Naive thymus-derived CD4-positive, alpha-beta T cell (primary cell): ENCODE measurements at regions not wholly inside any gene's neighbourhood (a gene's known extent, or its start where the extent isn't known, plus 50 kb on each side); places are given as distances from the start of the nearest gene placed in this dataset.

Source experiments
- ATAC-seq: fragments of 150-1000 bp; cut with Tn5 transposase; 2 replicates; pipeline ENCODE4 v1.10.0; 2021; ENCODE audit warnings: mild to moderate bottlenecking, moderate library complexity
- CTCF ChIA-PET: fragments of 350-600 bp; sonication (Branson Sonifier 250); formaldehyde crosslinking; loops from one replicate; lab custom pipeline; 2021; ENCODE audit warnings: antibody characterized with exemption; lab: Charles Lee
- POLR2A ChIA-PET: fragments of 350-600 bp; sonication (Branson Sonifier 250); formaldehyde crosslinking; loops from one replicate; lab custom pipeline; 2021; ENCODE audit warnings: antibody characterized with exemption, inconsistent platforms; lab: Charles Lee
- DNase-seq, 9 donors: peaks; one replicate each; pipeline versions ENCODE4 v3.0.0 to v3.0.0-alpha.2; 2020 to 2022; ENCODE audit warnings: mixed read lengths in 1 of 9
- H3K27ac ChIP-seq: one replicate; pipeline ENCODE4 v1.7.0; 2013; ENCODE audit warnings: mild to moderate bottlenecking, low read depth, low read length, moderate library complexity
- H3K27me3 ChIP-seq, 2 donors: one replicate each; pipeline ENCODE4 v1.7.0; 2013; ENCODE audit warnings: low read length in 2 of 2, mild to moderate bottlenecking in 2 of 2, moderate library complexity in 2 of 2; ENCODE audit not compliant: control insufficient read depth in 2 of 2, insufficient read depth in 2 of 2
- H3K36me3 ChIP-seq, 3 experiments: 1 replicate in 2 of 3; 2 replicates in 1 of 3; pipeline ENCODE4 v1.7.0; 2013; ENCODE audit warnings: low read length in 3 of 3, mild to moderate bottlenecking in 3 of 3, moderate library complexity in 1 of 3; ENCODE audit not compliant: insufficient read depth in 3 of 3, control insufficient read depth in 2 of 3
- H3K4me1 ChIP-seq, 2 donors: one replicate each; pipeline ENCODE4 v1.7.0; 2013; ENCODE audit warnings: low read length in 2 of 2, mild to moderate bottlenecking in 2 of 2, moderate library complexity in 1 of 2; ENCODE audit not compliant: control insufficient read depth in 2 of 2, insufficient read depth in 2 of 2
- H3K4me3 ChIP-seq: 2 replicates; pipeline ENCODE4 v1.7.0; 2013; ENCODE audit warnings: mild to moderate bottlenecking, low read length
- H3K9me3 ChIP-seq, 3 experiments: 1 replicate in 2 of 3; 2 replicates in 1 of 3; pipeline ENCODE4 v1.7.0; 2013; ENCODE audit warnings: low read length in 3 of 3; ENCODE audit not compliant: control insufficient read depth in 2 of 3
- H3K27ac Mint-ChIP-seq, 9 donors: one replicate each; pipeline ENCODE4 v1.8.0; 2020 to 2022; ENCODE audit warnings: mixed read lengths in 9 of 9, mild to moderate bottlenecking in 8 of 9, moderate library complexity in 5 of 9, inconsistent platforms in 2 of 9
- H3K27me3 Mint-ChIP-seq, 5 donors: one replicate each; pipeline ENCODE4 v1.8.0; 2021 to 2022; ENCODE audit warnings: mixed read lengths in 5 of 5, mild to moderate bottlenecking in 1 of 5
- H3K36me3 Mint-ChIP-seq, 5 donors: one replicate each; pipeline ENCODE4 v1.8.0; 2020 to 2022; ENCODE audit warnings: mixed read lengths in 5 of 5, mild to moderate bottlenecking in 3 of 5, inconsistent platforms in 1 of 5
- H3K4me1 Mint-ChIP-seq, 7 donors: one replicate each; pipeline ENCODE4 v1.8.0; 2020 to 2022; ENCODE audit warnings: mixed read lengths in 7 of 7, mild to moderate bottlenecking in 3 of 7, inconsistent platforms in 1 of 7
- H3K4me3 Mint-ChIP-seq, 10 donors: one replicate each; pipeline ENCODE4 v1.8.0; 2020 to 2022; ENCODE audit warnings: mild to moderate bottlenecking in 10 of 10, mixed read lengths in 10 of 10, moderate library complexity in 6 of 10, inconsistent platforms in 2 of 10
- H3K9me3 Mint-ChIP-seq, 11 donors: one replicate each; pipeline ENCODE4 v1.8.0; 2020 to 2022; ENCODE audit warnings: mixed read lengths in 11 of 11, mild to moderate bottlenecking in 4 of 11, inconsistent platforms in 1 of 11, moderate library complexity in 1 of 11
- intact Hi-C, 2 donors: fragments of 100-400 bp; cut with micrococcal nuclease; formaldehyde crosslinking; loops; one replicate each; pipeline ENCODE4 v1.15.1; 2023

- Mint-ChIP-seq H3K27me3 (peaks cover 10 to 25% (median 24%) of the 10 kb centered on the region in 5 donors), H3K36me3 (no peaks in the 10 kb centered on the region), H3K4me1 (peaks cover 0 to 10% (median 7%) of the 10 kb centered on the region in 7 donors), H3K27ac (no peak overlapping the region), H3K9me3 (peaks cover 0 to 4% (median 0%) of the 10 kb centered on the region in 11 donors), H3K4me3 (no peak overlapping the region)
- no peaks in the 10 kb centered on the region for H3K27me3 ChIP-seq
- DNase-seq = no peak
- intact Hi-C loops = no loop called here
- no peak for ATAC-seq
- H3K27ac ChIP-seq = no peak overlapping the region
- H3K9me3 ChIP-seq = no peaks in the 10 kb centered on the region
- ChIA-PET POLR2A (no interaction called here), CTCF (no interaction called here)
- H3K4me1 ChIP-seq = no peaks in the 10 kb centered on the region
- H3K4me3 ChIP-seq = no peak overlapping the region
- H3K36me3 ChIP-seq = no peaks in the 10 kb centered on the region
Observed at GRCh38 chr10:10788761-10789160, 228.9 kb upstream of the CELF2 start.

GRCh38 chr10:10791869-10792268 is 225.8 kb upstream of the CELF2 start:
- H3K36me3 ChIP-seq = no peaks in the 10 kb centered on the region
- intact Hi-C loops = no loop called here
- CTCF ChIA-PET = no interaction called here

GRCh38 chr10:10792681-10793080 is 225.0 kb upstream of the CELF2 start:
- Mint-ChIP-seq H3K36me3 (no peaks in the 10 kb centered on the region), H3K27me3 (peaks cover 30 to 42% (median 35%) of the 10 kb centered on the region in 5 donors), H3K4me3 (no peak overlapping the region), H3K4me1 (no peaks in the 10 kb centered on the region), H3K27ac (no peak overlapping the region), H3K9me3 (no peaks in the 10 kb centered on the region)
- intact Hi-C loops = no loop called here
- ChIA-PET POLR2A (no interaction called here), CTCF (no interaction called here)
- Histone ChIP-seq H3K4me1 (no peaks in the 10 kb centered on the region), H3K9me3 (no peaks in the 10 kb centered on the region), H3K27me3 (no peaks in the 10 kb centered on the region), H3K4me3 (no peak overlapping the region), H3K27ac (no peak overlapping the region), H3K36me3 (no peaks in the 10 kb centered on the region)
- ATAC-seq (no peak), DNase-seq (no peak)

More at GRCh38 chr10:10791869-10792268, 225.8 kb upstream of the CELF2 start:
- Histone ChIP-seq H3K27ac (no peak overlapping the region), H3K4me3 (no peak overlapping the region), H3K9me3 (no peaks in the 10 kb centered on the region), H3K27me3 (no peaks in the 10 kb centered on the region), H3K4me1 (no peaks in the 10 kb centered on the region)
- no peak for DNase-seq
- H3K9me3 Mint-ChIP-seq = no peaks in the 10 kb centered on the region
- H3K36me3 Mint-ChIP-seq = no peaks in the 10 kb centered on the region
- no peak overlapping the region for H3K27ac Mint-ChIP-seq
- H3K4me3 Mint-ChIP-seq = no peak overlapping the region
- H3K27me3 Mint-ChIP-seq = peaks cover 22 to 36% (median 29%) of the 10 kb centered on the region in 5 donors
- POLR2A ChIA-PET = no interaction called here
- no peak for ATAC-seq
- peaks cover 0 to under 1% (median 0%) of the 10 kb centered on the region in 7 donors for H3K4me1 Mint-ChIP-seq

GRCh38 chr10:10794046-10794445 is 223.6 kb upstream of the CELF2 start:
- H3K27ac Mint-ChIP-seq = no peak overlapping the region
- ChIA-PET POLR2A (no interaction called here), CTCF (no interaction called here)
- Histone ChIP-seq H3K27ac (no peak overlapping the region), H3K4me1 (no peaks in the 10 kb centered on the region), H3K4me3 (no peak overlapping the region), H3K27me3 (no peaks in the 10 kb centered on the region), H3K36me3 (no peaks in the 10 kb centered on the region), H3K9me3 (no peaks in the 10 kb centered on the region)
- intact Hi-C loops = no loop called here
- no peaks in the 10 kb centered on the region for H3K36me3 Mint-ChIP-seq
- peaks cover 0 to 2% (median 0%) of the 10 kb centered on the region in 7 donors for H3K4me1 Mint-ChIP-seq
- peaks cover 31 to 45% (median 39%) of the 10 kb centered on the region in 5 donors for H3K27me3 Mint-ChIP-seq
- no peaks in the 10 kb centered on the region for H3K9me3 Mint-ChIP-seq
- ATAC-seq (no peak), DNase-seq (no peak)
- no peak overlapping the region for H3K4me3 Mint-ChIP-seq

DNA sequence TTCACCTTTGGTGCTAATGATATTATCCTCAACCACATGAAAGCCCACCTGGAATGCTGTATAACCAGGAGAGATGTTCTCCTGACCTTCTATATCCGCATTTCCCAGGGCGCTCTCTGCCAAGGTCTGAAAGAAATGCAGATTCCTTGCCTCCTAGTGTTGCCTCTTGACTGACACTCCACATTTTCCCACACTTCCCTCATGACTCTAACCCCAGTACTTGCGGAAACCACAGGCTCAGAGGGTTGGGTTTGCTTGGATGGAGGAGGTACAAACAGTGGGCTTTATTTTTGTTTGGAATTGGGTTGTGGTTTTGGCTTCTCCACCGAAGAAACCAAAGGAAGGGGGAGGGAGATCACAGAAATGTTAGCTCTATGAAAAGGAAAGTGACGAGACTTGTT is 222.9 kb upstream of the CELF2 start:
- H3K4me1 ChIP-seq = no peaks in the 10 kb centered on the region
- no peaks in the 10 kb centered on the region for H3K36me3 ChIP-seq
- no peaks in the 10 kb centered on the region for H3K9me3 ChIP-seq
- Mint-ChIP-seq H3K27me3 (peaks cover 31 to 45% (median 39%) of the 10 kb centered on the region in 5 donors), H3K27ac (no peak overlapping the region), H3K4me1 (peaks cover 0 to 2% (median 0%) of the 10 kb centered on the region in 7 donors), H3K36me3 (no peaks in the 10 kb centered on the region), H3K4me3 (no peak overlapping the region), H3K9me3 (no peaks in the 10 kb centered on the region)
- DNase-seq (no peak), ATAC-seq (no peak)
- intact Hi-C loops = no loop called here
- POLR2A ChIA-PET = no interaction called here
- CTCF ChIA-PET = interaction anchor here (0.7 kb wide), 1 partner anchor 180 kb away, joined by 3 read pairs; no protein-coding TSS in a partner anchor
- no peak overlapping the region for H3K4me3 ChIP-seq
- no peaks in the 10 kb centered on the region for H3K27me3 ChIP-seq
- no peak overlapping the region for H3K27ac ChIP-seq

GRCh38 chr10:10796061-10796773 is 221.5 kb upstream of the CELF2 start:
- Histone ChIP-seq H3K4me3 (no peak overlapping the region), H3K36me3 (no peaks in the 10 kb centered on the region), H3K4me1 (no peaks in the 10 kb centered on the region), H3K27ac (no peak overlapping the region), H3K9me3 (no peaks in the 10 kb centered on the region), H3K27me3 (no peaks in the 10 kb centered on the region)
- intact Hi-C loops = no loop called here
- Mint-ChIP-seq H3K4me1 (peaks cover 0 to 2% (median 0%) of the 10 kb centered on the region in 7 donors), H3K27ac (no peak overlapping the region), H3K36me3 (no peaks in the 10 kb centered on the region), H3K4me3 (no peak overlapping the region), H3K27me3 (peaks cover 28 to 40% (median 32%) of the 10 kb centered on the region in 5 donors), H3K9me3 (no peaks in the 10 kb centered on the region)
- DNase-seq (no peak), ATAC-seq (no peak)
- ChIA-PET POLR2A (no interaction called here), CTCF (no interaction called here)
